ENCODE measurements at regions not wholly inside any gene's neighbourhood (a gene's known extent, or its start where the extent isn't known, plus 50 kb on each side); places are given as distances from the start of the nearest gene placed in this dataset.

DNA sequence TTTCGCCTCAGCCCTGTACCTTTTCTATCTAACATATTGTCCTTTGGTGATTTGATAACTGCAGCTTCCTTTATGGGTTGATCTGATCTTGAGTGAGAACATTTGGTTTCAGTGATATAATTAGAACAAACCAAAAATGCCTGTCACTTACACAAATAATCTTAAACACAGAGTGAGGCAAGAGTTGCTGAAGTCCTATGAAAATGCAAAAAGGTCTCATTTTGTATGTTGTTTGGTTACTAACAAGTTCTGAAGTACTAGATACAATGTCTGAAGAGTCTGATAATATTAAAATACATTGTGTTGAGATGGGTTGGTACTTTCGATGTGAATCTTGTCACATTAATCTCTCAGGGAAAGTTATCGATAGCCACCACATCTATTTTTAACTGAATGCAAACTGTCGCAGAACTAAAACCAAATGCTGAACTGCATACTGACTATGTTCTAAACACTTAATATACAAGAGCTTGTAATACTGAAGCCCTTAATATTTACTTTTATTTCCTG is 70.4 kb upstream of the TMED7 start:
- POLR2A ChIA-PET = no interaction called here
- Histone ChIP-seq H3K36me3 (ENCODE audit: control insufficient read depth, insufficient read depth, low read length) (no peaks in the 10 kb centered on the region), H3K4me3 (no peak overlapping the region), H3K4me1 (replicated peaks in 1 of 2; ENCODE audit: control insufficient read depth in 2 of 2, insufficient read depth in 2 of 2, low read length in 2 of 2) (no peaks in the 10 kb centered on the region), H3K9ac (ENCODE audit: insufficient read depth in 1 of 2, low read depth in 2 of 2, low read length in 2 of 2) (no peak overlapping the region), H3K9me1 (ENCODE audit: control insufficient read depth, insufficient read depth, low read length) (no peaks in the 10 kb centered on the region), H3K27ac (ENCODE audit: extremely low read depth, low read depth, low read length) (no peak overlapping the region), H3K4me2 (ENCODE audit: insufficient read depth, low read length) (no peak overlapping the region), H3K9me3 (replicated peaks; ENCODE audit: control insufficient read depth, insufficient read depth, low read depth, low read length) (no peaks in the 10 kb centered on the region), H3K27me3 (ENCODE audit: control insufficient read depth in 2 of 2, insufficient read depth in 2 of 2, low read length in 2 of 2) (no peaks in the 10 kb centered on the region), H4K20me1 (replicated peaks; ENCODE audit: control insufficient read depth, insufficient read depth, low read length) (no peaks in the 10 kb centered on the region), H3K79me2 (ENCODE audit: control insufficient read depth, insufficient read depth, low read length) (no peaks in the 10 kb centered on the region), H2AFZ (ENCODE audit: low read depth, low read length) (no peak overlapping the region)
- BruUV-seq (replicated peaks) = no TSS peak
- 1% methylated on average over 4 of the region's 4 CpGs for WGBS (ENCODE audit: insufficient coverage, low coverage, missing lambda C conversion rate)
- TF ChIP-seq ZNF551 (CRISPR knock-in tag; IDR thresholded peaks at IDR 0.05) = no peak
- no peak for TF ChIP-seq ZNF217 (CRISPR knock-in tag; IDR thresholded peaks at IDR 0.05)
- no peak for TF ChIP-seq ZNF740 (CRISPR knock-in tag; IDR thresholded peaks at IDR 0.05)
- no peak for TF ChIP-seq ZNF740 (tag; IDR thresholded peaks at IDR 0.05)
- no peak for TF ChIP-seq KDM4B (IDR thresholded peaks at IDR 0.05; ENCODE audit: borderline replicate concordance in 2 of 2, low read depth in 1 of 2)
- TF ChIP-seq ZEB2 (IDR thresholded peaks at IDR 0.05) = no peak
- no peak for TF ChIP-seq ZFPM2 (CRISPR knock-in tag; IDR thresholded peaks at IDR 0.05)
- no peak for TF ChIP-seq FOXA3 (CRISPR knock-in tag; conservative IDR thresholded peaks at IDR 0.05 in 1 of 2, IDR thresholded peaks at IDR 0.05 in 1 of 2)
- TF ChIP-seq ZNF133 (CRISPR knock-in tag; IDR thresholded peaks at IDR 0.05) = no peak
- TF ChIP-seq, protein P1, sequence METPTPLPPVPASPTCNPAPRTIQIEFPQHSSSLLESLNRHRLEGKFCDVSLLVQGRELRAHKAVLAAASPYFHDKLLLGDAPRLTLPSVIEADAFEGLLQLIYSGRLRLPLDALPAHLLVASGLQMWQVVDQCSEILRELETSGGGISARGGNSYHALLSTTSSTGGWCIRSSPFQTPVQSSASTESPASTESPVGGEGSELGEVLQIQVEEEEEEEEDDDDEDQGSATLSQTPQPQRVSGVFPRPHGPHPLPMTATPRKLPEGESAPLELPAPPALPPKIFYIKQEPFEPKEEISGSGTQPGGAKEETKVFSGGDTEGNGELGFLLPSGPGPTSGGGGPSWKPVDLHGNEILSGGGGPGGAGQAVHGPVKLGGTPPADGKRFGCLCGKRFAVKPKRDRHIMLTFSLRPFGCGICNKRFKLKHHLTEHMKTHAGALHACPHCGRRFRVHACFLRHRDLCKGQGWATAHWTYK (CRISPR knock-in tag; IDR thresholded peaks at IDR 0.05) = no peak
- TF ChIP-seq C11orf30 (IDR thresholded peaks at IDR 0.05; ENCODE audit: low read depth) = no peak
- no peak for TF ChIP-seq NCOA4 (IDR thresholded peaks at IDR 0.05; ENCODE audit: partially characterized antibody)
- intact Hi-C loops (cut with micrococcal nuclease) (no loop called here), in situ Hi-C loops (cut with MboI) (no loop called here)
- DNase-seq (ENCODE audit: extremely low read depth in 1 of 4, low spot score in 3 of 4) (no peak), FAIRE-seq (no peak), ATAC-seq (no peak)
- CTCF ChIA-PET (ENCODE audit: low intra/inter-chr PET ratio) = no interaction called here
